Nephron progenitor cell (in vitro differentiated cells): ENCODE measurements at regions not wholly inside any gene's neighbourhood (a gene's known extent, or its start where the extent isn't known, plus 50 kb on each side); places are given as distances from the start of the nearest gene placed in this dataset.

Source experiments
- DNase-seq: peaks from one replicate; pipeline ENCODE4 v3.0.0; 2021
- H3K27ac Mint-ChIP-seq: 2 replicates; pipeline ENCODE4 v1.8.0; 2021; ENCODE audit warnings: mild to moderate bottlenecking, moderate library complexity, mixed read lengths
- H3K27me3 Mint-ChIP-seq: 2 replicates; pipeline ENCODE4 v1.8.0; 2021; ENCODE audit warnings: mild to moderate bottlenecking, low read depth, mixed read lengths; ENCODE audit not compliant: poor library complexity
- H3K36me3 Mint-ChIP-seq: 2 replicates; pipeline ENCODE4 v1.8.0; 2021; ENCODE audit warnings: low read depth, mixed read lengths
- H3K4me1 Mint-ChIP-seq: 2 replicates; pipeline ENCODE4 v1.8.0; 2021; ENCODE audit warnings: mixed read lengths
- H3K4me3 Mint-ChIP-seq: 2 replicates; pipeline ENCODE4 v1.8.0; 2021; ENCODE audit warnings: mild to moderate bottlenecking, moderate library complexity, mixed read lengths
- H3K9me3 Mint-ChIP-seq: 2 replicates; pipeline ENCODE4 v1.8.0; 2021; ENCODE audit warnings: mild to moderate bottlenecking, moderate library complexity, mixed read lengths
- CTCF ChIP-seq: fragments of 200-600 bp; sonication (generic); IDR thresholded peaks from 2 replicates; pipeline ENCODE4 v1.5.0; 2021; ENCODE audit warnings: antibody characterized with exemption

- DNase-seq: no peak
- Mint-ChIP-seq H3K4me1 (no peaks in the 10 kb centered on the region), H3K36me3 (no peaks in the 10 kb centered on the region), H3K27ac (no peak overlapping the region), H3K4me3 (no peak overlapping the region), H3K9me3 (no peaks in the 10 kb centered on the region), H3K27me3 (peaks cover 29% of the 10 kb centered on the region)
- no peak for TF ChIP-seq CTCF
Measured at GRCh38 chr17:33390479-33391176, 97.5 kb upstream of the ASIC2 start.

- Mint-ChIP-seq H3K4me1 (no peaks in the 10 kb centered on the region), H3K9me3 (no peaks in the 10 kb centered on the region), H3K27ac (no peak overlapping the region), H3K27me3 (peaks cover 39% of the 10 kb centered on the region), H3K4me3 (no peak overlapping the region), H3K36me3 (no peaks in the 10 kb centered on the region)
- DNase-seq: no peak
- TF ChIP-seq CTCF: no peak
Measured at GRCh38 chr17:33396818-33397217, 103.7 kb upstream of the ASIC2 start.

DNA sequence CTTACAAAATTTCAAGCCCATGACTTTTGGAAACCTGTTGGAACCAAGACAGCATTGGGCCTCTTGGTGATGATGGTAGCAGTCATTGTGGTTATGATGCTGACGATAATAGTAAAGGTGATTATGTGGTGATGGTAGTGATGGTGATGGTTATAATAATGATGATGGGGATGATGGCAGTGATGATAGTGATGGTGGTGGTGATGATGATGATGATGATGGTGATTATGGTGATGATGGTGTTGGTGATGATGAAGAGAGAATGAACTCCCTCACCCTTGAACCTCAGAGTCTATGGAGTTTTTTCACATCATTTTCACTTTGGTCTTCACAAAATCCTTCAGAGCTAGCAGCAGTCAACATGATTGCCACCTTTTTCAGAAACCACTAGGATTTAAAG, 105.3 kb upstream of the ASIC2 start:
- H3K36me3 Mint-ChIP-seq: no peaks in the 10 kb centered on the region
- TF ChIP-seq CTCF: no peak
- H3K4me3 Mint-ChIP-seq: no peak overlapping the region
- H3K27ac Mint-ChIP-seq: no peak overlapping the region
- H3K27me3 Mint-ChIP-seq: peaks cover 30% of the 10 kb centered on the region
- DNase-seq: no peak
- no peaks in the 10 kb centered on the region for H3K4me1 Mint-ChIP-seq
- H3K9me3 Mint-ChIP-seq: no peaks in the 10 kb centered on the region

DNA sequence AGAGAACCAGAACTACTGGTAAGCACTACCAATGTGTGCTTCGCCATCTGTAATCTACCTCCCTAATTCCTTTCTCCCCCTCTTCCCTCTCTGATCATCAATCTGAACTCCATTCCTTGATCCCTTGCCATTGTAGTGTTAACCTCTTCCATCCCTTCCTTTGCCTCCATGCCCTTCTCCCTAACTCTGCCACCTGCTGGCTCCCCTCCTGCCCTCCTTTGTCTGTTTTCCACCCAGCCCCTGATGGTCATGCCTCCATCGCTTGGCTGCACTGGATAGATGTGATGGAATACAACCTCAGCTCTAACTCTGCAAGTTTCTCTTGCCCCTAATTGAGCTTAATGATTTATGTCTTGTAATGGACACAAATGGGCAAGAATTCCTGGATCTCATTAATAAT, 108.2 kb upstream of the ASIC2 start:
- Mint-ChIP-seq H3K36me3 (no peaks in the 10 kb centered on the region), H3K27me3 (peaks cover 17% of the 10 kb centered on the region), H3K4me1 (no peaks in the 10 kb centered on the region), H3K9me3 (no peaks in the 10 kb centered on the region), H3K4me3 (no peak overlapping the region), H3K27ac (no peak overlapping the region)
- DNase-seq: no peak
- TF ChIP-seq CTCF: no peak

DNA sequence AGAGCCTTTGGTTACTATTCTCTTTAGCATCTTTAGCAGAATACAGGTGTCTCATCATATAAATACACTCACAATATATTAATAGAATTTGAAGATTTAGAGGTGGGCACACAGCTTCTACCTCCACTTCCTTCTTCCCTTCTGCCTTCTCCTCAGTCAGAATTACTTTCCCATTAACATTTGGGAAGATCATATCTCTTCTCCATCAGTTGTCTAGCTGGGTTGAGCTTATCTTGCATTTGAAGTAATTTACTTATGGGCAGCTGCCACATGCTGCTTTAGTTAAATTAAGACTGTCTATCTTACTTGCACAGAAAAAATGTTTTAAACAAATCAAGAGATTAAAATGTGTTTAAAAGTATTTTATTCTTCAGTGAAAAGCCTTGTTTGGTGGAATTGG, 110.1 kb upstream of the ASIC2 start:
- TF ChIP-seq CTCF: no peak
- Mint-ChIP-seq H3K4me3 (no peak overlapping the region), H3K9me3 (no peaks in the 10 kb centered on the region), H3K36me3 (no peaks in the 10 kb centered on the region), H3K4me1 (no peaks in the 10 kb centered on the region), H3K27me3 (peaks cover 14% of the 10 kb centered on the region), H3K27ac (no peak overlapping the region)
- DNase-seq: no peak

DNA sequence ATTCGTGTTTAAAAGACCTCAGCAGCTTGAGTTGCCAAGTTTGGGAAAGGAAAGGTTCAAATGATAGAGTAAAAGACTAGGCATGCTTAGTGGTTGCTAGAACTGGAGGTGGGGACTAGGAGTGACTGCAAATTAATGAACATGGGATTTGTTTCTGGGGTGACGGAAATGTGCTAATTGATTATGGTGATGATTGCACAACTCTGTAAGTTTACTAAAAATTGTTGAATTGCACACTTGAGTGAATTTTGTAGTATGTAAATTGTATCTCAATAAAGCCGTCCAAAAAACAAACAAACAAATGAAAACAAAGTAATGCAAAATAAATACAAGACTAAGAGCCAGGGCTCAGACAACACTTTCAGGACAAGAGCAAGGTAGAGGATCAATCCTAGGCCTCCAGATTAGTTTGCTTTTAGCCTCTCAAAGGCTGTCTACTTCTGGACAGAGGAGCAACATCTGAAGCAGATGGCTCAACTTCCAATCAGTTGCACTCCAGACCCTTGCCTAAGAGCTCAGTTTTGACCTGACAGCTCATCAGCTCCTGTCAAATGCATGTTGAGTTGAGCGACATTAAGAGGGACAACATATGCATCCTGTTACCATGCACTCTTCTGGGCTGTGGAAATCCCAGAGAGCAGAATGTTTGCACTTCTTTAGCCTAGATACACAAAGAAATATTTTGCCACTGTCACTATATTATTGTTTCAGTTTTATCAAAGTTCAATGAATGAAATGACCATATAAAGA, 111.2 kb upstream of the ASIC2 start:
- Mint-ChIP-seq H3K36me3 (no peaks in the 10 kb centered on the region), H3K4me3 (no peak overlapping the region), H3K27me3 (peaks cover 8% of the 10 kb centered on the region), H3K27ac (no peak overlapping the region), H3K4me1 (peaks cover under 1% of the 10 kb centered on the region), H3K9me3 (no peaks in the 10 kb centered on the region)
- TF ChIP-seq CTCF: no peak
- no peak for DNase-seq
